ENCODE measurements at regions not wholly inside any gene's neighbourhood (a gene's known extent, or its start where the extent isn't known, plus 50 kb on each side); places are given as distances from the start of the nearest gene placed in this dataset.

DNA sequence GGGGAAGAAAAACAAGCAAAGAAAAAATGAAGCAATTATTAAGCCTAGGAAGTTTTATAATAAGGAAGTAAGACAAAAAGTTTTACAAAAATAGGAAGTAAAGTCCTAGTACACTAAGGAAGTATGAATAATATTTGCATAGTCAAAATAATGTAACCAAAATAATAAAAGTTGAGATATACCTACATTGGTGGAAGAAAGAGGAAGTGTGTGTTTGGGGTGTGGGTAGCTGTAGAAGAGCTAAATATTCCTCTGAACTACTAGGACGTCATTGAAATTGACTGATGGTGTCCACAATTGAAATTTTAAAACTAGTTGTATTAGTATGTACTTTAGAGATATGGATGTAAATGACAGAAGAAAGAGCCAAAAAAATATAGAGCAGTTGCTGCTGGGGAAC, 228.4 kb upstream of the OTX2 start:
- TF ChIP-seq, protein P1, sequence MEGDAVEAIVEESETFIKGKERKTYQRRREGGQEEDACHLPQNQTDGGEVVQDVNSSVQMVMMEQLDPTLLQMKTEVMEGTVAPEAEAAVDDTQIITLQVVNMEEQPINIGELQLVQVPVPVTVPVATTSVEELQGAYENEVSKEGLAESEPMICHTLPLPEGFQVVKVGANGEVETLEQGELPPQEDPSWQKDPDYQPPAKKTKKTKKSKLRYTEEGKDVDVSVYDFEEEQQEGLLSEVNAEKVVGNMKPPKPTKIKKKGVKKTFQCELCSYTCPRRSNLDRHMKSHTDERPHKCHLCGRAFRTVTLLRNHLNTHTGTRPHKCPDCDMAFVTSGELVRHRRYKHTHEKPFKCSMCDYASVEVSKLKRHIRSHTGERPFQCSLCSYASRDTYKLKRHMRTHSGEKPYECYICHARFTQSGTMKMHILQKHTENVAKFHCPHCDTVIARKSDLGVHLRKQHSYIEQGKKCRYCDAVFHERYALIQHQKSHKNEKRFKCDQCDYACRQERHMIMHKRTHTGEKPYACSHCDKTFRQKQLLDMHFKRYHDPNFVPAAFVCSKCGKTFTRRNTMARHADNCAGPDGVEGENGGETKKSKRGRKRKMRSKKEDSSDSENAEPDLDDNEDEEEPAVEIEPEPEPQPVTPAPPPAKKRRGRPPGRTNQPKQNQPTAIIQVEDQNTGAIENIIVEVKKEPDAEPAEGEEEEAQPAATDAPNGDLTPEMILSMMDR (conservative IDR thresholded peaks at IDR 0.05), result no peak

DNA sequence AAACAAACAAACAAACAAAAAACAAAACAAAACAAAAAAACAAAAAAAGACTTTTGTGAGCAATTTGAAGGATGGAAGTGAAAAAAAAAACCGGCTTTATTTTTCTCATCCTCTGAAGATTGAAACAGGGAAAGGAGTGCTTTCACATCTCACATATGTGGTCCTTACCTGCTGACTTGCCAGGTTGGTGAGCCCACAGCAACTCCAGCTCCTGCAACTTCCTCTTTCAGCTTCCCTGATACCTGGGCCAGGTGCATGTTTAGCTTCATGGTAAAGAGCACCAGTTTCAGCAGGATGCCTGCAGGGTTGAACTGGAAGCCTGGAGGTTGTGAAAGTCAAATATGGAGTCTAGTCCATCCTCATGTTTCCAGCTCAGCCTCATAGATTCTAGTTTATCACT, 221.2 kb upstream of the OTX2 start:
- no peak overlapping the region for H3K27ac ChIP-seq
- TF ChIP-seq, protein P1 (conservative IDR thresholded peaks at IDR 0.05), result no peak

More for the DNA sequence above, 228.4 kb upstream of the OTX2 start:
- no peak overlapping the region for H3K27ac ChIP-seq

- TF ChIP-seq, protein P1 (conservative IDR thresholded peaks at IDR 0.05), result no peak
- H3K27ac ChIP-seq, result no peak overlapping the region
These were observed 219.5 kb upstream of the OTX2 start for GRCh38 chr14:57029620-57030253.

GRCh38 chr14:57025456-57025855, 215.2 kb upstream of the OTX2 start:
- TF ChIP-seq, protein P1 (conservative IDR thresholded peaks at IDR 0.05), result no peak
- H3K27ac ChIP-seq, result no peak overlapping the region

DNA sequence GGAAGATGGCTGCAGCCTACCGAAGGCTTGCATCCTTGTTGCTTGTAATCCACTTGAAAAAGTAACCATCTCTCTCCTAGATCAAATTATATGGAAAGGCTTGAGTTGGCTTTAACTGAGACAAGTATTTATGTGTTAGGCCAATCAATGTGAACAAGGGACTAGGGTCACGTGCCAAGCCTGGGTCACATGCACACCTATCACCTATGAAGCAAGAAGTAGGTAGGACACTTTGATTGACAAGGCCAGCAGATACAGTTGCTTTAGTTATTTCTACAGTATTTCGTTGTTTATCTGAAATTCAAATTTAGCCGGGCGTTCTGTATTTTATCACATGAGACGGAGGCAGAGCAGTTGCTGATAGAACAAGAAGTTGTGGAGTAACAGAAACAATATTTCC, 212.3 kb upstream of the OTX2 start:
- no peak overlapping the region for H3K27ac ChIP-seq
- TF ChIP-seq, protein P1 (conservative IDR thresholded peaks at IDR 0.05), result no peak

DNA sequence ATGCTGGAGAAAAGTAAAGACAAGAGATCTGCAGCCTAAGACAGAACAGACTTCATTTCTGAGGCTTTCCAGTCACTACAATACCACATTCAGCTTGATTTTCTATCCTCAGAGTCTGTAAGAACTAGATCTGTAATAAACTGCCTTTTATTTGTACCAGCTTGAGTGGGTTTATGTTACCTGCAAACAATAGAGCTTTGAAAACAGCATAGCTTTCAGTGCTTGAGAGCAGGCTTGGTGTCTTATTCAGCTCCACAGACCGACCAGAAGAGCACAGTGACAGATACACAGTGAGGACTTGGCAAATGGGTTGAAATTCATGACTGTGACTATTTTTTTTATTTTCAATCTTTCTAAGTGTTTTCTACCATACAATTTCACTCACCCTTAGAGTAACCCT, 207.8 kb upstream of the OTX2 start:
- no peak overlapping the region for H3K27ac ChIP-seq
- TF ChIP-seq, protein P1 (conservative IDR thresholded peaks at IDR 0.05), result no peak

DNA sequence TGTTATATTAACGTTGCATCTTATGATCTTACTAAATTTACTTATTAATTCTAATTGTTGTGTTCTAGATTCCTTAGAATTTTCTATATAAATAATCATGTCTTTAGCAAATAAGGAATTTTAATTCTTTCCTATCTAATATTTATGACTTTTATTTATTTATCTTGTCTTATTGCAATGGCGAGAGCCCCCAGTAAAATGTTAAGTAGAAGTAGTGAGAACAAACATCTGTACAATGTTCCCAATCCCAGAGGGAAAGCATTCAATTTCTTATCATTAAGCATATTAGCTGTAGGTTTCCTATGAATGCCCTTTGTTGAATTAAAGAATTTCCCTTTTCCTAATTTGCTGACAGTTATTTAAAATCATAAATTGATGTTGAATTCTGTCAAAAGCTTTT, 203.7 kb upstream of the OTX2 start:
- TF ChIP-seq, protein P1 (conservative IDR thresholded peaks at IDR 0.05), result no peak
- no peak overlapping the region for H3K27ac ChIP-seq

Measured in VCaP (cell line).